H1 (cell line): ENCODE measurements at regions not wholly inside any gene's neighbourhood (a gene's known extent, or its start where the extent isn't known, plus 50 kb on each side); places are given as distances from the start of the nearest gene placed in this dataset.

Experiments
- ATF2 ChIP-seq: IDR thresholded peaks from 2 replicates; pipeline ENCODE4 v1.6.1; 2012; ENCODE audit warnings: low read length, inconsistent platforms
- GTF2F1 ChIP-seq: IDR thresholded peaks from 2 replicates; pipeline ENCODE4 v1.6.1; 2012; ENCODE audit warnings: low read depth, low read length, improper control_type of control experiment, borderline replicate concordance
- SP4 ChIP-seq: IDR thresholded peaks from 2 replicates; pipeline ENCODE4 v1.6.1; 2012; ENCODE audit warnings: low read length, inconsistent platforms

GRCh38 chr15:88741671-88742070 lies 61.6 kb upstream of the ACAN start (continued):
- no peak for TF ChIP-seq ATF2
- TF ChIP-seq GTF2F1: no peak
- no peak for TF ChIP-seq SP4
- TF ChIP-seq, all 59 proteins: peak for 0
